ENCODE measurements at regions not wholly inside any gene's neighbourhood (a gene's known extent, or its start where the extent isn't known, plus 50 kb on each side); places are given as distances from the start of the nearest gene placed in this dataset.

DNA sequence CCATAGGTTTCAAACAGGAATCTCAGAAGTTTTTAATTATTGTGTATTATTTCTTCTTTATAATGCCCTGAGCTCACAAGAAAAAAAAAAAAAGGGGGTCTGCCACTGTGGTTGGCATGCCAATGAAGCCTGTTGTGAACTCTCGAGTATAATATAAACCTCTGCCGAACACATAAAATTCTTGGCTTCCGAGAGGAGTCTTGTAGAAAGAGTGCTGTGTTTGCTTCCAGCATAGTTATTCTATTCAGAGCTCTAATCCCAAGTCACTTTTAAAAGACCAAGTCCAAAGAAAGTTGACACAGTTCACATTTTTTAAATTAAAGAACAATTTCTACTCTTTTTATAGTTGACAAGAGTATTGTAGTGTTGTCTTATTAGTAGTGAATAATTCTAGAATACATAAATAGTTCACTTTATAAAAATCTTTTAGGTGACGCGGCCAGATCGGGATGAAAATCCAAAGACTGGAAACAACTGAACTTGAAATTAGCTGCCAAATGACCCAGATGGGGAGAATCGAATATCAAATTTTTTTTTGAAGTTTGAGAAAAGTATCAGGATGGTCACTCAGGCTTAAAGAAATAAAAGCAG, 293.2 kb downstream of the DUSP10 start:
- peaks cover 13% of the 10 kb centered on the region for H3K27me3 Mint-ChIP-seq
- no peaks in the 10 kb centered on the region for H3K4me1 Mint-ChIP-seq (ENCODE audit: unreplicated experiment)
- no peak for DNase-seq (ENCODE audit: extremely low spot score, unreplicated experiment)
- no peak overlapping the region for H3K4me3 Mint-ChIP-seq
- H3K9me3 Mint-ChIP-seq, result peaks cover 4% of the 10 kb centered on the region
- no peaks in the 10 kb centered on the region for H3K36me3 Mint-ChIP-seq
- TF ChIP-seq, protein P1, sequence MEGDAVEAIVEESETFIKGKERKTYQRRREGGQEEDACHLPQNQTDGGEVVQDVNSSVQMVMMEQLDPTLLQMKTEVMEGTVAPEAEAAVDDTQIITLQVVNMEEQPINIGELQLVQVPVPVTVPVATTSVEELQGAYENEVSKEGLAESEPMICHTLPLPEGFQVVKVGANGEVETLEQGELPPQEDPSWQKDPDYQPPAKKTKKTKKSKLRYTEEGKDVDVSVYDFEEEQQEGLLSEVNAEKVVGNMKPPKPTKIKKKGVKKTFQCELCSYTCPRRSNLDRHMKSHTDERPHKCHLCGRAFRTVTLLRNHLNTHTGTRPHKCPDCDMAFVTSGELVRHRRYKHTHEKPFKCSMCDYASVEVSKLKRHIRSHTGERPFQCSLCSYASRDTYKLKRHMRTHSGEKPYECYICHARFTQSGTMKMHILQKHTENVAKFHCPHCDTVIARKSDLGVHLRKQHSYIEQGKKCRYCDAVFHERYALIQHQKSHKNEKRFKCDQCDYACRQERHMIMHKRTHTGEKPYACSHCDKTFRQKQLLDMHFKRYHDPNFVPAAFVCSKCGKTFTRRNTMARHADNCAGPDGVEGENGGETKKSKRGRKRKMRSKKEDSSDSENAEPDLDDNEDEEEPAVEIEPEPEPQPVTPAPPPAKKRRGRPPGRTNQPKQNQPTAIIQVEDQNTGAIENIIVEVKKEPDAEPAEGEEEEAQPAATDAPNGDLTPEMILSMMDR (conservative IDR thresholded peaks at IDR 0.05), result no peak
- no peak overlapping the region for H3K27ac Mint-ChIP-seq

DNA sequence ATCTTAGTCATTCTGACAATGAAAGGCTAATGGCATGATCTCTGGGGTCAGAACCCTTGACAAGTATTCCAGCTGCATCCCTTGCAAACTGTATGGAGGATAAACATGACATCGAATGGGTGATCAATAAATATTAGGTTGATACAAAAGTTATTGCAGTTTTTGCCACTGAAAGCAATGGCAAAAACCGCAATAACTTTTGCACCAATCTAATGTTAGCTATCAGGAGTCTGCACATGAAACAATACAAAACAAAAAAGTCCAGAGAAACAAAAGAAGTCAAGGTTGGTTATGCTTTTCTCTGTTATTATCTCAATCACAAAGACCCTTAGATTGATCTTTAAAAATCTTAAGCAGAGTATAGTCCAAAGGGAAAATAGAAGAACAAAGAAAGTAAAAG, 292.7 kb downstream of the DUSP10 start:
- no peaks in the 10 kb centered on the region for H3K4me1 Mint-ChIP-seq (ENCODE audit: unreplicated experiment)
- H3K36me3 Mint-ChIP-seq, result no peaks in the 10 kb centered on the region
- H3K27me3 Mint-ChIP-seq, result peaks cover 13% of the 10 kb centered on the region

DNA sequence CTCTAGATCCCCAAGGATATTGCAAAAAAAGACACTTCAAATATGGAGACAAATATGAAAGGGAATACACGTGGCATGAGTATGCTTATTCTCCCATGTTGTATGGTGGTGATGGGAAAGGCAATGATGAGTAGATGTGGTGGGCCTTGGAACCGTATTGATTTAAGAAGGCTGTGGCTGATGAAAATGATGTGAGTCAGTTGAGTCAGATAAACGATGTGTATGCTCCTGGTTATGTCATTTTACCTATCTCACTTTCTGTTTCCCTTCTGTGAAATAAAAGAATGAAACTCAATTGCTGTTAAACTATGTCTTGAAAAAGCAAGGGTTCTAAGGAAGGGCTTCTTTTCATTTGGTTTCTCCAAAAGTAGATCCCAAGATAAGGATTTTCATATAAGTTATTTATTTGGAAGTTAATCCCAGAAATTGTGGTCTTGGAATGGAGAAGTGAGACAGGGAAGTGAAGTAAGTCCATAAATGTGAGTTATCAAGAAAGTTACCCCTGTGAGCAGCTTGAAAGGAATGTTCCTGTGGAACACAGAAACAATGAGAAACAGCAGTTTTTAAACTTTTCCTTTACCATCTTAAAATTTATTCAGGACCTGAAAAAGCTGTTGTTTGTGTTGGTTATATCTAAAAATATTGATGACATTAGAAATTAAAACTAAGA, 292.0 kb downstream of the DUSP10 start:
- Mint-ChIP-seq H3K36me3 (no peaks in the 10 kb centered on the region), H3K4me1 (ENCODE audit: unreplicated experiment) (no peaks in the 10 kb centered on the region), H3K27me3 (peaks cover 13% of the 10 kb centered on the region), H3K9me3 (peaks cover 4% of the 10 kb centered on the region), H3K4me3 (no peak overlapping the region), H3K27ac (no peak overlapping the region)
- no peak for DNase-seq (ENCODE audit: extremely low spot score, unreplicated experiment)
- TF ChIP-seq, protein P1 (conservative IDR thresholded peaks at IDR 0.05), result no peak

More for the DNA sequence above, 292.7 kb downstream of the DUSP10 start:
- DNase-seq (ENCODE audit: extremely low spot score, unreplicated experiment), result no peak
- Mint-ChIP-seq H3K27ac (no peak overlapping the region), H3K4me3 (no peak overlapping the region), H3K9me3 (peaks cover 4% of the 10 kb centered on the region)
- TF ChIP-seq, protein P1 (conservative IDR thresholded peaks at IDR 0.05), result no peak

DNA sequence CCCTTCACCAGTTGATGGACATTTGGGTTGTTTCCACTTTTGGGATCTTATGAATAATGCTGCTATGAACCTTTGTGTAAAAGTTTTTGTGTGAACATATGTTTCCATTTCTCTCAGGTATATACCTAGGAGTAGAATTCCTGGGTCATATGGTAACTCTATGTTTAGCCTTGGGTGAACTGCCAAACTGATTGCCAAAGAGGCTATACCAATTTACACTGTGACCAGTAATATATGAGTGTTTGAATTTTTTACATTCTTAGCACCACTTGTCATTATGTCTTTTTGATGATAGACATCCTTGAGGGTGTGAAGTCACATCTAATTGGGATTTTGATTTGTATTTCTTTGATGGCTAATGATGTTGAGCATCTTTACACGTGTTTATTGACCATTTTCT, 290.1 kb downstream of the DUSP10 start:
- Mint-ChIP-seq H3K4me1 (ENCODE audit: unreplicated experiment) (no peaks in the 10 kb centered on the region), H3K27me3 (peaks cover 17% of the 10 kb centered on the region), H3K4me3 (no peak overlapping the region), H3K36me3 (no peaks in the 10 kb centered on the region), H3K27ac (no peak overlapping the region), H3K9me3 (peaks cover 4% of the 10 kb centered on the region)
- TF ChIP-seq, protein P1 (conservative IDR thresholded peaks at IDR 0.05), result no peak
- no peak for DNase-seq (ENCODE audit: extremely low spot score, unreplicated experiment)

DNA sequence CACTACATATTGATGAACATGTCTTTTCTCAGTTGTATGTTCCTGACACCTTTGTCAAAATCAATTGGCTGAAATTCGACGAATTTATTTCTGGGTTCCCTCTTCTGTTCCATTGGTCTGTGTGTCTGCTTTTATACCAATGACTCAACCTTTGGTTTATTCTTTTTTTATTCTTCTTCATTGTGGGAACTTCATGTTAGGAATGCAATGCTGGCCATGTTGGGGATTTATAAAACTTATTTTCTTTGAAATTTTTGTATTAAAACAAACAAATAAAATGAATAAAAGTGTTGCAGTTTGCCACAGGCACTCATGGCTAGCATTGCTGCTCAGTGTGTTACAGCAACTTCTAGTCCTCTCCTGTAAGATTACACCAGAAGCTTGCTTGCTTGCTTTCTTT, 287.8 kb downstream of the DUSP10 start:
- TF ChIP-seq, protein P1 (conservative IDR thresholded peaks at IDR 0.05), result no peak
- no peak for DNase-seq (ENCODE audit: extremely low spot score, unreplicated experiment)
- no peak overlapping the region for H3K27ac Mint-ChIP-seq
- H3K36me3 Mint-ChIP-seq, result no peaks in the 10 kb centered on the region
- H3K4me3 Mint-ChIP-seq, result no peak overlapping the region
- H3K4me1 Mint-ChIP-seq (ENCODE audit: unreplicated experiment), result peaks cover 16% of the 10 kb centered on the region
- peaks cover 26% of the 10 kb centered on the region for H3K27me3 Mint-ChIP-seq
- H3K9me3 Mint-ChIP-seq, result peaks cover 4% of the 10 kb centered on the region

Measured in type B pancreatic cell (in vitro differentiated cells).